22Rv1 (cell line): ENCODE measurements at regions not wholly inside any gene's neighbourhood (a gene's known extent, or its start where the extent isn't known, plus 50 kb on each side); places are given as distances from the start of the nearest gene placed in this dataset.

Experiments used
- ZFX ChIP-seq: fragments of 450-650 bp; IDR thresholded peaks from 2 replicates; pipeline ENCODE4 v1.6.1; 2017; ENCODE audit warnings: antibody characterized with exemption, borderline replicate concordance
- TF ChIP-seq, protein P1 (sequence below): fragments of 450-650 bp; IDR thresholded peaks from 2 replicates; pipeline ENCODE4 v1.5.1; 2017; ENCODE audit warnings: mild to moderate bottlenecking

DNA sequence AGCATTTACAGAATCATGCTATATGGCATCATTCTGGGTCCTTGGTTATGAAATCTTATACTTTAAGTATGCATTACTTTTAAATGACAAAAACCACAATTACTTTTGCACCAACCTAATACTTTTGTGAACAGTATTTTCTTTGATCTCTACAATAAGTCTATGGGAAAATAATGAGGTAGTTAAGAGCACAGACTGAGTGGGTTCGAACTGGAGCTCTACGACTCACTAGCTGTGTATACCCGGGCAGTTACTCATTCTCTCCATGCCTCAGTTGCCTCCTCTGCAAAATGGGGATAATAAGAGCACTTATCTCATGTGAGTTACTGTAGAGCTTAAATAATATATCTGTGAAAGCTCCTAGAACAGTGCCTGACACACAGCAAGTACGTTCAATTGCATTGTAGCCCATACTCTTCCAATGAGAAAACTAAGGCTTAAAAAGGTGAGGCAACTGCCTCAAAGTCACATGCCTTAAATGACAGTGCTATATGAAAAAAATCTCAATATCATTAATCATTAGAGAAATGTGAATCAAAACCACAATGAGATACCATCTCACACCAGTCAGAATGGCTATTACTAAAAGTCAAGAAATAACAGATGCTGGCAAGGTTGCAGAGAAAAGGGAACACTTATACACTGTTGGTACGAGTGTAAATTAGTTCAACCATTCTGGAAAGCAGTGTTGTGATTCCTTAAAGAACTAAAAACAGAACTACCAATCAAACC is 151.5 kb downstream of the CHIC2 start:
- TF ChIP-seq, protein P1, sequence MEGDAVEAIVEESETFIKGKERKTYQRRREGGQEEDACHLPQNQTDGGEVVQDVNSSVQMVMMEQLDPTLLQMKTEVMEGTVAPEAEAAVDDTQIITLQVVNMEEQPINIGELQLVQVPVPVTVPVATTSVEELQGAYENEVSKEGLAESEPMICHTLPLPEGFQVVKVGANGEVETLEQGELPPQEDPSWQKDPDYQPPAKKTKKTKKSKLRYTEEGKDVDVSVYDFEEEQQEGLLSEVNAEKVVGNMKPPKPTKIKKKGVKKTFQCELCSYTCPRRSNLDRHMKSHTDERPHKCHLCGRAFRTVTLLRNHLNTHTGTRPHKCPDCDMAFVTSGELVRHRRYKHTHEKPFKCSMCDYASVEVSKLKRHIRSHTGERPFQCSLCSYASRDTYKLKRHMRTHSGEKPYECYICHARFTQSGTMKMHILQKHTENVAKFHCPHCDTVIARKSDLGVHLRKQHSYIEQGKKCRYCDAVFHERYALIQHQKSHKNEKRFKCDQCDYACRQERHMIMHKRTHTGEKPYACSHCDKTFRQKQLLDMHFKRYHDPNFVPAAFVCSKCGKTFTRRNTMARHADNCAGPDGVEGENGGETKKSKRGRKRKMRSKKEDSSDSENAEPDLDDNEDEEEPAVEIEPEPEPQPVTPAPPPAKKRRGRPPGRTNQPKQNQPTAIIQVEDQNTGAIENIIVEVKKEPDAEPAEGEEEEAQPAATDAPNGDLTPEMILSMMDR: no peak
- TF ChIP-seq ZFX: no peak
